ENCODE measurements at regions not wholly inside any gene's neighbourhood (a gene's known extent, or its start where the extent isn't known, plus 50 kb on each side); places are given as distances from the start of the nearest gene placed in this dataset.

DNA sequence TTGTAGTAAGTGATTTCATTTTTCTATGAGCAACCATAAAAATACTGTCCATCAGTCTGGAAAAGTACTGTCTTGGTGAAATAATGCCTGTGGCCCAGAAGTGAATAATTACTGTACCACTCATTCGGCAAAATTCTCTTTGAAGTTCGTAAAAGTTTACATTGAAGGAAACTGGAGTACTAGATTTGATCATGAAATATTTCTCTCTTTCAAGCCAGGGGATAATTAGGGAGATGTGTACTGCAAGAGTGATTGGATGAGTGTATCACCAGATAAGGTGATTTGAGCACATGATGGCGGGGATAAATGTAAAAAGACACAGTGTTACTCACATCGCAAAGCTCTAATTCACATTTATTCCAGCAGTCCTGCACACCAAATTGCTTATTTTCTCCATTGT lies 883.2 kb upstream of the PIK3C3 start:
- TF ChIP-seq, protein P1, sequence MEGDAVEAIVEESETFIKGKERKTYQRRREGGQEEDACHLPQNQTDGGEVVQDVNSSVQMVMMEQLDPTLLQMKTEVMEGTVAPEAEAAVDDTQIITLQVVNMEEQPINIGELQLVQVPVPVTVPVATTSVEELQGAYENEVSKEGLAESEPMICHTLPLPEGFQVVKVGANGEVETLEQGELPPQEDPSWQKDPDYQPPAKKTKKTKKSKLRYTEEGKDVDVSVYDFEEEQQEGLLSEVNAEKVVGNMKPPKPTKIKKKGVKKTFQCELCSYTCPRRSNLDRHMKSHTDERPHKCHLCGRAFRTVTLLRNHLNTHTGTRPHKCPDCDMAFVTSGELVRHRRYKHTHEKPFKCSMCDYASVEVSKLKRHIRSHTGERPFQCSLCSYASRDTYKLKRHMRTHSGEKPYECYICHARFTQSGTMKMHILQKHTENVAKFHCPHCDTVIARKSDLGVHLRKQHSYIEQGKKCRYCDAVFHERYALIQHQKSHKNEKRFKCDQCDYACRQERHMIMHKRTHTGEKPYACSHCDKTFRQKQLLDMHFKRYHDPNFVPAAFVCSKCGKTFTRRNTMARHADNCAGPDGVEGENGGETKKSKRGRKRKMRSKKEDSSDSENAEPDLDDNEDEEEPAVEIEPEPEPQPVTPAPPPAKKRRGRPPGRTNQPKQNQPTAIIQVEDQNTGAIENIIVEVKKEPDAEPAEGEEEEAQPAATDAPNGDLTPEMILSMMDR (IDR thresholded peaks at IDR 0.05) = no peak
- TF ChIP-seq EZH2 (IDR thresholded peaks at IDR 0.05) (no peak), EZH2phosphoT487 (IDR thresholded peaks at IDR 0.05) (no peak)
